CD4-positive, alpha-beta T cell treated with Interferon gamma for 1 hour (primary cell): ENCODE measurements at regions not wholly inside any gene's neighbourhood (a gene's known extent, or its start where the extent isn't known, plus 50 kb on each side); places are given as distances from the start of the nearest gene placed in this dataset.
"Not testable (repeated sequence)": the region's sequence is repeated elsewhere in the genome, so short reads cannot be mapped to it uniquely, and the experiment has no call there.

Experiments
- DNase-seq: peaks from one replicate; pipeline ENCODE4 v3.0.0-alpha.2; 2020

DNA sequence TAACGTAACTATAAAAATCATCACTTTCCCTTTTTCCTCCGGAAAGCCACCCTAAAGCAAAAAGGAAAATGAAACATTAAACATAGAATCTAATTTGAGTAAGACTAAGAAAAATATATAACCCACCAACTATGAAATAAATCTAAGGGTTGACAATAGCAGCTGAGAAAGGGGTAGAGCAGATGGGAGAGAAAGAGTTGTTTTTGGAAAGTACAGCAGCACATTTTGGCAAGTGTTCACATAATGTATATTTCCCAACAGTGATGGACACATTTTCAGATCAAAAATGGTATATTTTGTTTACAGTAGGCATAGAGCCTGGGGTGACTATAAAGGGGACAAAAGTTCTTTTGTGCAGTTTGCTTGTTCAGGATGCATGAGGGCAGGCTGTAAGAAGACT, 1287.4 kb upstream of the B3GALT2 start:
- DNase-seq, result no peak

DNA sequence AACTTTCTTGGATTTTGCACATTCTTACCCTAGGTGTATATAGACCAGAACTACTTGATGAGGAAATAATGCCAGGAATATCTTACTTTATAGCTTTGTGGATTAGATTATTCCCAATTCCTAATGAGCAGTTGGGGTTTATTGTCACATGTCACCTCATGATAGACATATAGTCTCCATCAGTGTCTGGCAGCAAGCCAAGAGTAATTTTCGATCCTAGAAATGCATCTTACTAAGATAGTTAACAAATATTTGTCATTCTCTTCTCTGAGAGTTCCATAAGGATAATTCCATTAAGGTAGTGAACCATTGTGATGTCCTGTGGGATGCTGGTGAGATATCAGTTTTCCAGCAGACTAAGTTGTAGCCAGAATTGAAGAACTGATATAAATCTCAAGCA, 1282.9 kb upstream of the B3GALT2 start:
- no peak for DNase-seq

DNA sequence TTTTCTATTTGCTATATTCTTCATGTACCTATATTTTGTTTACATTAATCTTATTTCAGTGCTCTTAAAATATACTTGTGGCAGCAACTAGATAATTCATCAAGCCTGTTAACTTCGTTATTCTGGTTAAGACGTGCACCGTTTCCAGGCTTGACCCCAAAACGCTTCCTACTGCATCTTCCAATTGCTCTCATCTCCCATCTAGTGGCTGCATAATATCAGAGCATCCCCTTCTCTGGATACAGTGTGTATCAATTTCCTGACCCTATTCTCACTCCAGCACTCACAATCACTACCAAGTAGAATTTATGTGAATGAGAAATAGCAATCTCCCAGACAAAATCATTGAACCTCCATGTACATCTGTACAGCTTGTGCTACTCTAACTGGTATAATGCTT, 1280.3 kb upstream of the B3GALT2 start:
- no peak for DNase-seq

DNA sequence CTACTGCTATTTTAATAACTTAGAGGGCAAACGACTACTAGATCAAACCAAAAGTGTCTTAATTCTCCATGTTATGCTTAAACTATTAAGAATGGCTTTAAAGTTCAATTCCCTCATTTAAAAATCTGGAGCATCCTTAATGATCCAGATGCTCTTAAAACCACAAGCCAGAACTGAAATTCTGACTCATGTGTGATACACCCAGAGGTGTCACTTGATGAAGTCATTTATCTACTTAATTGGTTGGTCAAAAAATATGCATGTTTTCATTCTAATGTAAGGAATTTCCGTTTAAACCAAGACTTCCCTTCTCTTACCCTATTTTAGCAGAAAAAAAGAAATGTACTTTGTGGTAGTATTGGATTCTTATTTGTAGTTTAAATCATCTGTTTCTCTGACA, 1261.2 kb upstream of the B3GALT2 start:
- DNase-seq, result no peak

DNA sequence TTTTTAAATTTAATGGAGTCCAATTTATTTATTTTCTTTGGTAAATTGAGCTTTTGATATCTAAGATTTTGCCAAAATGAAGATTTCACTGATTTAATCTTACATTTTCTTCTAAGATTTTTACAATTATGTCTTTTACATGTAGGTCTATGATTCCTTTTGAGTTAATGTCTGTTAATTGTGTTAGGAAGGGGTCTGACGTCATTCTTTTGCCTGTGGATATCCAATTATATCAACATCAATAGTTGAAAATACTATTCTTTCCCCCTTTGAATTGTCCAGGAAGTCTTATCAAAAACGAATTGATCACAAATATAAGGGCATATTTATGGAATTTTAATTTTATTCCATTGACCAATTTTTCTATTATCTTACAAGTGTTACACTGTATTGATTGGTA, 1258.8 kb upstream of the B3GALT2 start:
- DNase-seq, result no peak

DNA sequence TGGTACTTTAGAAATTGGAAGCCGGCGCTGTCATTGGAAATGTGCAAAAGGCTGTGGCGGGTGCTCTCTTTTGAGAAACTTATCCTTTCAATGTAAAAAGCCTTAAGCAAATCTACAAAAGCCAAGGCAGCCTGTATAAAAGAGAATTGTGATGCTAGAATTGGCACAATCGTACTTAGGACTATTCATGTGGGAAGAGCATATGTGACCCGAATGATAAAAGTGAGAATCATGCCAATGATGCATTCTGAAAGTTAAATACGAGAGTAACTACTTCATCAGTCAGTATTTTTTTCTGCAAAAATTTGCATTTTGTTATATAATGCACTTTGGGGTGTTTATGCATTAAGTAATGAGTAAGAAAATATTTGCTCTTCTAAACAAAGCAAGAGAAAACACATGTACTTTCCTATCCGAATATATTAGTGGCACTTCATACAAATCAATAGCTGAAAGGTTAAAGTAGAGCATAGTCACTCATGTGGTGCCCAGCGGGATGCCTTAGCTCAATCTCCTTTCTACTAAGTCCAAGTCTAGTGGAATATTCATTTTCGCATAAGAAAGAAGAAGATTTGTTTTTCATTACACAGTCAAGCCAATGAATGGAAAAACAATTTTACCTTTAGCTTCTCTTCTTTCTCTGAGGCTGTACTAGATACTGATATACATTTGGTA, 1256.6 kb upstream of the B3GALT2 start:
- DNase-seq, result no peak

DNA sequence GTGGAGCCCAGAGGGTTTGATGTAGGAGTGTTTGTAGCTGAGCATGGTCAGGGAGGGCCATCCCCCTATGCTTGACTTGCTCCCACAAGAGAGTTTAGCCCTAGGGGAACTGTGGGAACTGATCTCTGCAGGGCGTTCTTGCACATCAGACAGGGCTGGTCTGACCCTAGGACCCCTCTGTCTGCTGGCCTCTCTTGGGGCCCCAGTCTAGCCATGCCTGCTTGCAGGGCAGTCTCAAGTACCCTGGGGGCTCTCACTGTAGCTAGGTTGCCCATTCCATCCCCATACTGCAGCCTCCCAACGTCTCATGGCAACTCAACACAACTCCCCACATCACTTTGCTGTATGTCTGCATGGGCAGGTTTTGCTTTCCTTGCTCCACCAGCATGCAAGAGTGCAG, 1250.7 kb upstream of the B3GALT2 start:
- DNase-seq, result no peak

DNA sequence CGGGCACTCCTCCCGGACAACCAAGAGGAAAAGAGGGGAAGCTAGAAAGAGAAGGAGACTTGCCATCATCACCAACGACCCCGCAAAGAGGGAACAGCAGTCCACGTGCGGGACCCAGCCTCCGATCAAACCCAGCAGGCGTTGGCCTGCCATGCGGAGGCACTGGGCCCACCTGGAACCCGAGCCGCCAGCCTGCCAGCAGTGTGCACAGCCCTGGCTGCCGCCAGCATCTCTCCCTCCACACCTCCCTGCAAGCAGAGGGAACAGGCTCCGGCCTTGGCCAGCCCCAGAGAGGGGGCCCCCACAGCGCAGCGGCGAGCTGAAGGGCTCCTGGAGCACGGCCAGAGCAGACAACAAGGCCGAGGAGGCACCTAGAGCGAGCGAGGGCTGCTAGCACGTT, 1244.7 kb upstream of the B3GALT2 start:
- DNase-seq, result no peak

DNA sequence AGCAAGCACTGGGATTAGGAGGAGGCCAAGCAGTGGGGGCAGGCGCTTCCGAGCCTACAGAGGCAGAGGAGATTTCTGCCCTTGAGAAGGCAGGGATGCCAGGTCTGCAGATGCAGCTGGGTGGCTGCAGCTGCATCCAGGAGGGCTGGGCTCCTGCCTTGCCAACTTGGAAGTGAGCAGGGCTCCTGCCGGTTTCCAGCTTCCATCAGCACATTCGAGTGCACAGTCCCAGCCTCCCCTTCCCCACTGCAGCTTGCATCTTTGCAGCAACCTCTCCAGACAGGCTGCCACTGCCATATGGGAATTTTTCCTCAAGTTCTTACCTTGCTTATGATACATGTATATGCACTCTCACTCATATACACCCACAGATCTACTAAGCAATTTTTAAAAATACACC, 1234.3 kb upstream of the B3GALT2 start:
- no peak for DNase-seq

DNA sequence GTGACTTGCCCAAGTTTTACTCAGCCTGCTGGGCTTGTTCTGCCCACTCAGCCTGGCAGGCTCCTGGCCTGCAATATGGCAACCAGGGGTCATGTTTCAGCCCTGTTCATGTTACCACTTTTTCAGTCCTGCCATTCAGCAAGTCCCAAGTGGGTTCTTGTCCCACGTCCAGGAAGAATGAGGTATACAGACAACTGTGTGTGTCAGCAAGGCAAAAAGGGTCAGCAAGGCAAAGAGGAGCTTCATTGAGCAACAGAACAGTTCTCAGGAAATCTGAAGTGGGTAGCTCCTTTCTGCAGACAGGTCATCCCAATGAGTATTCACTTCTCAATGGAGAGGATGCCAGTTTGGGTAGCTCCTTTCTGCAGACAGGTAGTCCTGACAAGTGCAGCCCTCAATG, 1233.3 kb upstream of the B3GALT2 start:
- no peak for DNase-seq

DNA sequence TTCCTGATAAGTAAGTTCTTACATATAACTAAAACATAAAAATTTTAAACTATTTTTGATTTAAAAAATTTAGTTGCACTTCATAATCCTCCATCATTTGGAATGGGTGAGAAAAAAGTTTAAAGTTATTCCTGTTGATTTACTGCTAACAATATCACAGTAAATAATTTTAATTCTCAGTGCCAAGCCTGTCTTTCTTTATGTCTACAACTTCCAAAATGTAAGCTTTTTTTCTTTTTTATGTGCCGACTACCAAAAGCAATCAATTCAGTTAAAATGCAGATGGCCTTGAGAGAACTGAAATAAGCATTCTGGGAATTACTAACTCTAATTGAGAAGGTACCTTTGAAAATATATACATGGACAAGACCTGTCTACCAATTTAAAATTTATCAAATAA, 1224.3 kb upstream of the B3GALT2 start:
- DNase-seq, result no peak

DNA sequence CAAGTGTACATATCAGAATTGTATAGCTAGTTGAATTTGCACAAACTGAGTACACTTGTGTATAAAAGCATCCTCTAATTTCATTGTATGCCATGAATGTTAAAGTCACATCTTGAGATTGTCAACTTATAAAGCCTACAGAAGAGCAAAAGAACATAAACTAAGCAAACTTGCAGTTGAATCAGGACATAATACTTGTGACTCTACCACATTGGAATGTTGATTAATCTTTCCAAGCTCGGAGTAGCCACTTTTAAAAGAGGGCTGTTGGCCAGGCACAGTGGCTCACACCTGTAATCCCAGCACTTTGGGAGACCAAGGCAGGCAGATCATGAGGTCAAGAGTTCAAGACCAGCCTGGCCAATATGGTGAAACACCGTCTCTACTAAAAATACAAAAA, 1220.8 kb upstream of the B3GALT2 start:
- not testable (repeated sequence) for DNase-seq

DNA sequence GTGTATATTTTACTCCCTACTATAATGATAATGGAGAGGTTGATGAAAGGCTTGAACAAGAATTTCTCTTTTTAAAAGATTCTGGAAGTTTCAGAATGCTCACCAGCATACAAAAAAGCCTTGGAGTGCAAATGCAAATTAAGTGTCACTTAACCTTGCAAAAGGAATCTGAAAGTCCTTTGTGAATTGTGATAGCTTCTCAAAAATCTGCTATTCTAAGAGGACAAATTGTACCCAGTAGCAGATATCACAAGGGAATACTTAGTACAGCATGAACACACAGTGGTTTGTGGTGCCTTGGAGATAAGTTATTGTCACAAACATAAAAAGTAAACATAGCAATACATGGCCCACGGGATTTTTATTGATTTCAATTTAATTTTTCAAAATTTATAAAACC, 1208.3 kb upstream of the B3GALT2 start:
- DNase-seq, result no peak

DNA sequence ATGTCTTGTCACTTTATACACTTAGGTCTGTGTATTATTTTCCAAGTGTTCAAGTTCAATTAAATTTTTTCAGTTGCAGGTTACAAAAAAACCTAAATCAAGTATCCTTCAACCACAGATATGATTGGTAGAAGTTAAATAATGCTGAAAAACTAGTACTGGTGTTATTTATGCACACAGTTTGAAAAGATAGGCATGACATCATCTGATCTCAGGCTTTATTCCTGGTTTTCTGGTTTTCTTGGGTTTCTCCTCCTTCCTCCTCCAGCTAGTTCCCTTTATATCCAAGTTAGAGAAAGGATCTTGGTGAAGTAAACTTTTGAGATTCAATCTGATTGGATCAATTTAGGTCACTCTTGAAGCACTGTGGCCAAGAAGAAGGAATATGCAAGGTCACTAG, 1201.1 kb upstream of the B3GALT2 start:
- no peak for DNase-seq

DNA sequence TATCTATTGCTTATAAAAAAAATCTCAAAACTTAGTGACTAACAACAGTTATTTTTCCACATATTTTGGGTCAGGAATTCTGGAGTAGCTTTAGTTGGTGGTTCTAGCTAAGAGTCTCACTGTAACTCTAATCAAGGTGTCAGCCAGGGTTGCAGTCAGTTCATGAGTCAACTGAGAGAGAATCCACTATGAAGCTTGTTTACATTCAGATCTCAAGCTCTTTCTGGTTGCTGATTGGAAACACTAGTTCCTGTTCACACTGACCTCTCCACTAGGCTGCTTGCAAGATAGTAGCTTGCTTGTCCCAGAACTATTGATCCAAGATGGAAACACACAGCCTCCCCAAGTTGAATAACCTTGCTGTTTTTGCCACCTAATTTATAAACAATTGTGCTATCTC, 1192.1 kb upstream of the B3GALT2 start:
- no peak for DNase-seq

DNA sequence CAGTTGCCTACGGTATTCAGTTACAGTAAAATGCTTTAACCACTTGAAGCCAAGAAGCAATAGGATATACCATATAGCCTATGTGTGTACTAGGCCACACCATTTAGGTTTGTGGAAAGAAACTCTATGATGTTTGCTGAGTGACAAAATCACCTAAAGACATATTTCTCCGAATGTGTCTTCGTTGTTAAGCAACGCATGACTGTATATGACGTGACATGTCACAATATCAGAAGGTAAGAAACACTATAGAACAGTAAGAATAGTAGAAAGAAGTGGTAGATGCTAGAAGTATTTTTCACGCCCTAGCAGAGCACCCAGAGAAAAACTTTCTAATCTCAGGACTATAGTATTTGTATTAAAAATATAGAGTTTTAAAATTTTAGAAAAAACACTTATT, 1188.2 kb upstream of the B3GALT2 start:
- DNase-seq, result no peak

DNA sequence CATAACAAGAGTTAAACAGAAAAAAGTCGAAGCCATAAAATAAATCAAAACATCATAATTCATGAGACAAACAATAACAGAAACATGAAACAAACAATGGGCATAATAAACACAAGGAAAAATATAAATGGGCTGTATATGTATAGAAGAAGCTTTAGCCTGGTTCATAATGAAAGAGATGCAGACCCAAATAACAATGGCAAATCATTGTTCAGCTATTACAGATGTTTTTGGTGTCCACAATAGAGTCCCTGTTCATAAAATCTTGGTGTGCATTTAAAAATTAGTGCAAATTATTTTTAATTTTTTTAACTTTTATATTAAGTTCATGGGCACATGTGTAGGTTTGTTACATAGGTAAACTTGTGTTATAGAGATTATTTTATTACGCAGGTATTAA, 1185.9 kb upstream of the B3GALT2 start:
- no peak for DNase-seq

DNA sequence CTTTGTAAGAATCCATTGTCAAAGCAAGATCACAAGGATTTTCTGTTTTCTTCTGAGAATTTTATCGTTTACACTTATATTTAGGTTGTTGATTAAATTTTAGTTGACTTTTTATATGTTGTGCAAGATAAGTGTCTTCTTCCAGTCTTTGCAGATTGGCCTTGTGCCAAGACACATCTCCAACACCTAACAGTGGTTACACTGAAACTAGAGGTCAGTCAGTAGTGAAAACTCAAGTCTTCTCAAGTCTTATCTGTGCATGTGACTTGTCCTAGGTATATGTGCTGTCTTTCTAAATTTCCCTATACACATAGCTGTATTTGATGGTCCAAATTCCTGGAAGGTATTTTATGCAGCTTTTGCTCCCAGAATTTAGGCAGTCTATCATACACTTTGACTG, 1183.2 kb upstream of the B3GALT2 start:
- no peak for DNase-seq

DNA sequence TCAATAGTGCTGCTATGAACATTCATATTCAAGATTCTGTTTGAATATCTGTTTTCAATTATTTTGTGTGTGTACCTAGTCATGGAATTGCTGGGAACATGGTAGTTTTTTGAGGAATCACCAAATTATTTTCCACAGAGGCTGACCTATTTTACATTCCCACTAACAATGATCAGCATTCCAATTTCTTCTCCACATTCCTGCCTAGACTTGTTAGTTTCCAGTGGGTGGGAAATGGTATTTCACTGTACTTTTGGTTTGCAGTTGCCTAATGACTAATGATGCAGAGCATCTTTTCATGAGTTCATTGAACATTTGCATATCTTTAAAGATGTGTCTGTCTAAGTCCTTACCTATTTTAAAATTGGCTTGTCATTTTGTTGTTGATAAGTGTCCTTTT, 1182.6 kb upstream of the B3GALT2 start:
- no peak for DNase-seq

DNA sequence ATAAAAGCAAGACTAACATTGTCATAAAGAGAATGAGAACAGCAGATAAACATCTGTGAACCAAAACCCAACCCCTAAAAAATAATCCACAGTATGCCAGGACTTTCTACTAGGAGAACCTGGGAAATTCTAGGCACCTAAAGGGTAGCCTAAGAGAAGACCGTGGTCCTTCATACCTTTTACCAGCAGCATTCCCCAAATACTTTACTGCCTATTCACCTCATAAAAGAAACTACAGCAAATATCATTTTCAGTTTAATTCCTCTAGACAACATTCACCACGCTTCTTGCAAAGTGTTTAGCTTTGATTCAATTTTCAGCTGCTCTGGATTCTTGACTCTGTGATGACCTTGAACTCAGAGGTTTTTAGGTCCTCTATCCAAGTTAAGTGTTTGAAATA, 1180.7 kb upstream of the B3GALT2 start:
- DNase-seq, result no peak

DNA sequence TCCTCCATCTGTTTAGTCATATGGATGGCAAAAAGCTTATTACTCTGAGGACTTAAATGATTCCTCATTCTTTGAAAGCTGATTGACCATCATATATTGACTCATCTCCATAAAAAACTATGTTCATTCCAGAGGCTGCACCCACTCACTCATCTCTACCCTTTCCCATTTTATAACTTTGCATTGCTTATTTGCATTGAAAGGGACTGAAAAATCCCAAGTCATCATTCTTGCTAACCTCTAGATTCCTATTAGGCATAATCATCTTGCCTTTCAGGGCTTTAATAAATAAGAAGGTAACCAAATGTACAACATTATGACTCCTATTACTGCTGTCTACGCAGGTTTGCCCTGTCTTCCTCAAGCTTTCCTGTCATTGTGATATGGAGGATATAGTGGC, 1180.3 kb upstream of the B3GALT2 start:
- no peak for DNase-seq

DNA sequence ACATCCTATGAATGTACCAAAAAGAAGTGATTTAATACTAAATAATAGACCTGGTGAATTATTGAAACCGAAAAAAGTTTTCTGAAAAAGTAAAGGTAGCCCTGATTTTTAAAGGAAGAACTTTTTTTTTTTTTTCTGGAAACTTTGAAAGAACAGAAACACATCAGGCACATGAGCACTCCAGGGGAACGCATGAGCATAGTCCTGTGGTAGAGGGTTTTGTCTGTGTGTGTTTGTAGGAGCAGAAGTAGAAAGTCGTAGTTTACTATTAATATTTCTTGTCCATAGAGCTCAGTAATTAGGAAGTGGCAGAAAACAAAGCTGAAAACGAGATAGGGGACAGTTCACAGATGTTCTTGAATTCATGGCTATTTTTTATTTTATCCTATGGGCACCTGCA, 1175.9 kb upstream of the B3GALT2 start:
- no peak for DNase-seq

DNA sequence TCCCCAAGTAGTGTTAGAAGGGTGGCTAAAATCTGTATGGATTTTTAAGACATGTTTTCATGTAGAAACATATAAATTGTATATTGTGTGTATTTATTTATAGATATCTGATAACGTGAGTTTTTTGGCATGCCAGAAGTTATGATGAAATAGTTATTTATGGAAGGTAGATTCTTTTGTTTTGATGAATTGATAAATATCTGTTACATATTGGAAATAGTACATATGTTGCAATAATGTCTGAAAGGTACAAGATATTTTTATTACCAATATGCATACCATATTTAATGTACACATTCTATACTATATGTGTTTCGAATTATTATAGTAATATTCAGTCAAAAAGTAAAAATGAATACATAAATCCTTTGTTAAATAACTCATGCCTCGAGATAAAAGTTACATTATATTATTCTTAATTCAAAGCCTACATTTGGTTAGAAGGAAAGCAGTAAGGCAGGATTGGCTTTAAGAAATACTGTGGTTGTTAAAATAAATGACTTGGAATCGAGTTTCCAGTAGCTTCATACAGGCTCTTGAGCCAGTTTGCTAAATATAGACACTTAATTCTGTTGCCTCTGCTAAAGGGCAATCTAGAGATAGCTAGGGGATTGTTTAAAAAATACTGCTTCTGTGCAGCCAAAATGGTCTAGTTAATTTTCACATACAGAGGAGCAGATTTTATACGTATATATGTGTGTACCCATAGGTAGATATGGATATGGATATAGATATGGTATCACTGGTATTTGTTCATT, 1175.1 kb upstream of the B3GALT2 start:
- DNase-seq, result no peak

DNA sequence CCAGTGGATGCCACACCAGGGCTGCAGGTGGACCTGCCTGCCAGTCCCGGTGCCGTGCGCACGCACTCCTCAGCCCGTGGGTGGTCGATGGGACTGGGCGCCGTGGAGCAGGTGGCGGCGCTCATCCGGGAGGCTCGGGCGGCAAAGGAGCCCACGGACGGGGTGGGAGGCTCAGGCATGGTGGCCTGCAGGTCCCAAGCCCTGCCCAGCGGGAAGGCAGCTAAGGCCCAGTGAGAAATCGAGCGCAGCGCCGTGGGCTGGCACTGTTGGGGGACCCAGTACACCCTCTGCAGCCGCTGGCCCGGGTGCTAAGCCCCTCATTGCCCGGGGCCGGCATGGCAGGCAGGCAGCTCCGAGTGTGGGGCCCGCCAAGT, 1171.8 kb upstream of the B3GALT2 start:
- DNase-seq, result no peak

DNA sequence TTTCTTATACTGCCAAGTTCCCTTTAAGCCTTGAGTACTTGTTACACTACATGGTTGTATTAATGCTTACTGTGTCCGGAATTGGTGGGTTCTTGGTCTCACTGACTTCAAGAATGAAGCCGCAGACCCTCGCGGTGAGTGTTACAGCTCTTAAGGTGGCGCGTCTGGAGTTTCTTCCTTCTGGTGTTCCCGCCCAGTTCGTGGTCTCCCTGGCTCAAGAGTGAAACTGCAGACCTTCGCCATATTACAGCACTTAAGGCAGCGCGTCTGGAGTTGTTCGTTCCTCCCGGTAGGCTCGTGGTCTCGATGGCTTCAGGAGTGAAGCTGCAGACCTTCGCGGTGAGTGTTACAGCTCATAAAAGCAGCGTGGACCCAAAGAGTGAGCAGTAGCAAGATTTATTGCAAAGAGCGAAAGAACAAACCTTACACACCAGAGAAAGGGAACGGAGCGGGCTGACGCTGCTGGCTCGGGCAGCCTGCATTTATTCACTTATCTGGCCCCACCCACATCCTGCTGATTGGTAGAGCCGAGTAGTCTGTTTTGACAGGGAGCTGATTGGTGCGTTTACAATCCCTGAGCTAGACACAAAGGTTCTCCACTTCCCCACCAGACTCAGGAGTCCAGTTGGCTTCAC, 1171.3 kb upstream of the B3GALT2 start:
- DNase-seq, result not testable (repeated sequence)
